PC-9 (cell line): ENCODE measurements at regions not wholly inside any gene's neighbourhood (a gene's known extent, or its start where the extent isn't known, plus 50 kb on each side); places are given as distances from the start of the nearest gene placed in this dataset.
"Not testable (repeated sequence)": the region's sequence is repeated elsewhere in the genome, so short reads cannot be mapped to it uniquely, and the experiment has no call there.

Experiments
- BruUV-seq: library from RNA; stranded (reverse); fragments of 400-500 nt; replicated peaks from 2 replicates; lab custom pipeline; 2021; lab: Mats Ljungman, UMichigan
- CTCF ChIA-PET: fragments of 300-600 bp; sonication (Branson Sonifier 250); formaldehyde crosslinking; loops from one replicate; lab custom pipeline; 2022; ENCODE audit warnings: antibody characterized with exemption; lab: Charles Lee
- POLR2A ChIA-PET: fragments of 300-600 bp; sonication (Branson Sonifier 250); formaldehyde crosslinking; loops from one replicate; lab custom pipeline; 2022; ENCODE audit warnings: antibody characterized with exemption; ENCODE audit not compliant: unreplicated experiment; lab: Charles Lee
- DNase-seq, 2 experiments: peaks; one replicate each; pipeline versions ENCODE4 v3.0.0 to v3.0.0-alpha.2; 2015 to 2022; ENCODE audit warnings: mixed read lengths in 1 of 2
- H2AFZ ChIP-seq: fragments of 200-600 bp; sonication (generic); 2 replicates; pipeline ENCODE4 v1.8.1; 2017; ENCODE audit warnings: antibody characterized with exemption
- H3F3A ChIP-seq: fragments of 200-600 bp; sonication (generic); 2 replicates; pipeline ENCODE4 v1.8.1; 2017; ENCODE audit warnings: antibody characterized with exemption, mild to moderate bottlenecking, low read depth; ENCODE audit not compliant: insufficient read depth
- H3K27ac ChIP-seq: fragments of 200-600 bp; sonication (generic); 2 replicates; pipeline ENCODE4 v1.6.1; 2016; ENCODE audit warnings: mixed run types
- H3K27me3 ChIP-seq: fragments of 200-600 bp; sonication (generic); 2 replicates; pipeline ENCODE4 v1.6.1; 2016; ENCODE audit warnings: low read depth, mixed run types; ENCODE audit not compliant: insufficient read depth
- H3K36me3 ChIP-seq: fragments of 200-600 bp; sonication (generic); 2 replicates; pipeline ENCODE4 v1.6.1; 2016; ENCODE audit warnings: low read depth, mixed run types
- H3K4me1 ChIP-seq: fragments of 200-600 bp; sonication (generic); replicated peaks from 2 replicates; pipeline ENCODE4 v1.6.1; 2016; ENCODE audit warnings: mixed run types; ENCODE audit not compliant: insufficient read depth
- H3K4me2 ChIP-seq: fragments of 200-600 bp; sonication (generic); 2 replicates; pipeline ENCODE4 v1.6.1; 2017; ENCODE audit warnings: mixed run types
- H3K4me3 ChIP-seq: fragments of 200-600 bp; sonication (generic); 2 replicates; pipeline ENCODE4 v1.6.1; 2016; ENCODE audit warnings: mixed run types
- H3K79me2 ChIP-seq: fragments of 200-600 bp; sonication (generic); 2 replicates; pipeline ENCODE4 v1.6.1; 2017; ENCODE audit warnings: low read depth, mixed run types
- H3K9me2 ChIP-seq: fragments of 200-600 bp; sonication (generic); 2 replicates; pipeline ENCODE4 v1.8.1; 2017; ENCODE audit warnings: mild to moderate bottlenecking; ENCODE audit not compliant: insufficient read depth
- H3K9me3 ChIP-seq: fragments of 200-600 bp; sonication (generic); 2 replicates; pipeline ENCODE4 v1.8.1; 2016; ENCODE audit warnings: low read depth; ENCODE audit not compliant: insufficient read depth
- H4K20me1 ChIP-seq: fragments of 200-600 bp; sonication (generic); 2 replicates; pipeline ENCODE4 v1.8.1; 2017; ENCODE audit not compliant: insufficient read depth
- CTCF ChIP-seq: fragments of 200-600 bp; sonication (generic); conservative IDR thresholded peaks from 2 replicates; pipeline ENCODE4 v1.6.1; 2017; ENCODE audit warnings: mixed run types, antibody characterized with exemption, mild to moderate bottlenecking, moderate library complexity
- EZH2 ChIP-seq: fragments of 200-600 bp; sonication (generic); IDR thresholded peaks from 2 replicates; pipeline ENCODE4 v1.8.0; 2017; ENCODE audit warnings: antibody characterized with exemption, low read depth
- intact Hi-C: fragments of 100-400 bp; cut with micrococcal nuclease; formaldehyde crosslinking; loops from one replicate; pipeline ENCODE4 v1.10.0; 2022; ENCODE audit not compliant: unreplicated experiment

GRCh38 chr6:135606392-135606791 is 108.9 kb upstream of the AHI1 start:
- Histone ChIP-seq H2AFZ (no peak overlapping the region), H3K9me3 (no peaks in the 10 kb centered on the region), H3K27ac (no peak overlapping the region), H3K79me2 (no peaks in the 10 kb centered on the region), H3K4me1 (no peaks in the 10 kb centered on the region), H3F3A (no peaks in the 10 kb centered on the region), H4K20me1 (no peaks in the 10 kb centered on the region), H3K4me3 (no peak overlapping the region), H3K36me3 (no peaks in the 10 kb centered on the region), H3K9me2 (no peaks in the 10 kb centered on the region), H3K27me3 (no peaks in the 10 kb centered on the region), H3K4me2 (no peak overlapping the region)
- ChIA-PET CTCF (no interaction called here), POLR2A (no interaction called here)
- no TSS peak for BruUV-seq
- no peak for TF ChIP-seq CTCF
- no peak for TF ChIP-seq EZH2
- peak in 1 of 2 experiments; percentile 28 for DNase-seq
- intact Hi-C loops, result no loop called here

- no peaks in the 10 kb centered on the region for H3K79me2 ChIP-seq
- no peaks in the 10 kb centered on the region for H3F3A ChIP-seq
- no peak overlapping the region for H3K4me3 ChIP-seq
- no TSS peak for BruUV-seq
- TF ChIP-seq CTCF (no peak), EZH2 (no peak)
- peak in 1 of 2 experiments; percentile 16 for DNase-seq
- H3K4me1 ChIP-seq, result no peaks in the 10 kb centered on the region
- no peak overlapping the region for H3K4me2 ChIP-seq
- no peak overlapping the region for H2AFZ ChIP-seq
- H3K27ac ChIP-seq, result no peak overlapping the region
- POLR2A ChIA-PET, result no interaction called here
- H3K27me3 ChIP-seq, result no peaks in the 10 kb centered on the region
- CTCF ChIA-PET, result no interaction called here
- no peaks in the 10 kb centered on the region for H3K36me3 ChIP-seq
- H3K9me2 ChIP-seq, result no peaks in the 10 kb centered on the region
- no peaks in the 10 kb centered on the region for H4K20me1 ChIP-seq
- intact Hi-C loops, result no loop called here
- no peaks in the 10 kb centered on the region for H3K9me3 ChIP-seq
Observed at GRCh38 chr6:135608031-135608430, 110.5 kb upstream of the AHI1 start.

GRCh38 chr6:135610192-135610591 is 112.7 kb upstream of the AHI1 start:
- H3K79me2 ChIP-seq, H3F3A ChIP-seq, H3K9me3 ChIP-seq, H3K36me3 ChIP-seq, POLR2A ChIA-PET, H3K9me2 ChIP-seq, BruUV-seq, H3K27ac ChIP-seq, H3K4me3 ChIP-seq, H2AFZ ChIP-seq, H3K4me2 ChIP-seq, H3K4me1 ChIP-seq, H3K27me3 ChIP-seq, DNase-seq, H4K20me1 ChIP-seq, intact Hi-C loops, CTCF ChIA-PET: not testable (repeated sequence)

- Histone ChIP-seq H3K4me2 (no peak overlapping the region), H4K20me1 (no peaks in the 10 kb centered on the region), H3K4me3 (no peak overlapping the region), H3K36me3 (no peaks in the 10 kb centered on the region), H3K27ac (no peak overlapping the region), H3K9me3 (no peaks in the 10 kb centered on the region), H2AFZ (no peak overlapping the region), H3K9me2 (no peaks in the 10 kb centered on the region), H3K27me3 (no peaks in the 10 kb centered on the region), H3K4me1 (no peaks in the 10 kb centered on the region), H3K79me2 (no peaks in the 10 kb centered on the region), H3F3A (no peaks in the 10 kb centered on the region)
- BruUV-seq, result no TSS peak
- CTCF ChIA-PET, result no interaction called here
- intact Hi-C loops, result no loop called here
- TF ChIP-seq EZH2 (no peak), CTCF (no peak)
- POLR2A ChIA-PET, result no interaction called here
- DNase-seq, result peak in 1 of 2 experiments; percentile 12
Observed at GRCh38 chr6:135616655-135617054, 119.1 kb upstream of the AHI1 start.
